Choroid plexus epithelial cell (primary cell): ENCODE measurements at regions not wholly inside any gene's neighbourhood (a gene's known extent, or its start where the extent isn't known, plus 50 kb on each side); places are given as distances from the start of the nearest gene placed in this dataset.
"Not testable (repeated sequence)": the region's sequence is repeated elsewhere in the genome, so short reads cannot be mapped to it uniquely, and the experiment has no call there.

ENCODE experiments used
- DNase-seq: peaks from one replicate; pipeline ENCODE4 v3.0.0-alpha.2; 2010; ENCODE audit warnings: low read depth
- H3K4me3 ChIP-seq: 2 replicates; pipeline ENCODE4 v1.5.1; 2011; ENCODE audit warnings: low read depth, mild to moderate bottlenecking, control low read depth, low read length, moderate library complexity
- TF ChIP-seq, protein P1 (sequence below): conservative IDR thresholded peaks from 2 replicates; pipeline ENCODE4 v1.5.1; 2011; ENCODE audit warnings: low read depth, mild to moderate bottlenecking, control low read depth, inconsistent platforms, low read length, moderate library complexity

GRCh38 chr2:212898011-212898410 is 253.4 kb downstream of the IKZF2 start:
- no peak overlapping the region for H3K4me3 ChIP-seq
- TF ChIP-seq, protein P1, sequence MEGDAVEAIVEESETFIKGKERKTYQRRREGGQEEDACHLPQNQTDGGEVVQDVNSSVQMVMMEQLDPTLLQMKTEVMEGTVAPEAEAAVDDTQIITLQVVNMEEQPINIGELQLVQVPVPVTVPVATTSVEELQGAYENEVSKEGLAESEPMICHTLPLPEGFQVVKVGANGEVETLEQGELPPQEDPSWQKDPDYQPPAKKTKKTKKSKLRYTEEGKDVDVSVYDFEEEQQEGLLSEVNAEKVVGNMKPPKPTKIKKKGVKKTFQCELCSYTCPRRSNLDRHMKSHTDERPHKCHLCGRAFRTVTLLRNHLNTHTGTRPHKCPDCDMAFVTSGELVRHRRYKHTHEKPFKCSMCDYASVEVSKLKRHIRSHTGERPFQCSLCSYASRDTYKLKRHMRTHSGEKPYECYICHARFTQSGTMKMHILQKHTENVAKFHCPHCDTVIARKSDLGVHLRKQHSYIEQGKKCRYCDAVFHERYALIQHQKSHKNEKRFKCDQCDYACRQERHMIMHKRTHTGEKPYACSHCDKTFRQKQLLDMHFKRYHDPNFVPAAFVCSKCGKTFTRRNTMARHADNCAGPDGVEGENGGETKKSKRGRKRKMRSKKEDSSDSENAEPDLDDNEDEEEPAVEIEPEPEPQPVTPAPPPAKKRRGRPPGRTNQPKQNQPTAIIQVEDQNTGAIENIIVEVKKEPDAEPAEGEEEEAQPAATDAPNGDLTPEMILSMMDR = no peak
- DNase-seq = no peak

DNA sequence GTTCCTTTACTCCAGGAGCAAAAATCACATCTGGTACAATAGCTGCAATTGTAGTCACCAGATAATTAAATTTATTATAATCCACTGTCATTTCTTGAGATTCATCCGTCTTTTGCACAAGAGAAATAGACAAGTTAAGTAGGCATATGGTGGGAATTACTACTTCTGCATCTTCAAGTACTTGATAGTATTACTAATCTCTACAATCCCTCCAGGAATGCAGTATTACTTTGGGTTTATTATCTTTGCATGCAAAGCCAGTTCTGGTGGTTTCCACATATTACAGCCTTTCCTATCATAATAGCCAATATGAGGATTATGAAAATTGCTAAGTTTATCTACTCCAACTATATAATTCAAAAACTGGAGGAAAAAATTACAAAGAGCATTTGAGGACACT is 254.1 kb downstream of the IKZF2 start:
- no peak for DNase-seq
- TF ChIP-seq, protein P1 = no peak
- H3K4me3 ChIP-seq = no peak overlapping the region

- DNase-seq = no peak
- TF ChIP-seq, protein P1 = no peak
- H3K4me3 ChIP-seq = no peak overlapping the region
Observed at GRCh38 chr2:212894026-212894425, 257.4 kb downstream of the IKZF2 start.

- TF ChIP-seq, protein P1 = no peak
- H3K4me3 ChIP-seq = no peak overlapping the region
- no peak for DNase-seq
Observed at GRCh38 chr2:212893216-212893615, 258.2 kb downstream of the IKZF2 start.

DNA sequence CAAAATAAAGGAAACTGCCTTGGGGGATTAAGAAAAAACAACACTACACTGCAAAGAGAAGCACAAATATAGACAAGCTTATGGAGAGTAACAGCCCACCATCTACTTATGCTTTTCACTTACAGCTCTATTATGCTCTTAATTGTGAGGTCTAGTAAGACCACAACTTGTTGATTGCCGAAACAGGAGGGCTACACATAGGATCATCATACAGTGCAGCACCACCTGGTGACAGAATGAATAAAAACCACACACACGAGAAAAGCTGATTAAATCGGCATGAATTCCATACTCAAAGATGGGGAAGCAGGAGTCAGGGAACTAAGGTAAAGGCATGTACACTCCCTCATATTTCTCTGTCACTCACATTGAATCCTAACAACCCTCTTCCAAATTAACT is 259.2 kb downstream of the IKZF2 start:
- TF ChIP-seq, protein P1 = peak; percentile 65
- peak; percentile 73 for DNase-seq
- H3K4me3 ChIP-seq = no peak overlapping the region

GRCh38 chr2:212891580-212891979 is 259.8 kb downstream of the IKZF2 start:
- no peak for DNase-seq
- TF ChIP-seq, protein P1 = no peak
- no peak overlapping the region for H3K4me3 ChIP-seq

DNA sequence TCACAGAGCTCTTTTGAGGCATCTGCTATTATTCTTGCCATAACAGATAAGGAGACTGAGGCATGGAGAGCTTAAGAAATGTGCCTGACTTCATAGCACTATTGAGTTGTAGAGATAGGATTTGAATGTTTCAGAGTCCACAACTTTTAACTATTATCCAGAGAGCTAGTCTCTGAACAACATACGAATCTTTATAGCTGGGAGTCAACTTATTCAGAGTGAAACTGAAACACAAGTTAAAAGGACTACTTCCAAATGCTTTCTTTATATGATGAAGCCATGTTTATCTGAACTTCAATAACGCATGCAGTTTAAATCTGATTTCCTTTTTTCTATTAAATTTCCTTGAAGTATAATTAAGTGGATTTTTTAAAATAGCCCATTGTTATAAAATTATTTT is 268.8 kb downstream of the IKZF2 start:
- no peak overlapping the region for H3K4me3 ChIP-seq
- TF ChIP-seq, protein P1 = no peak
- DNase-seq = no peak

DNA sequence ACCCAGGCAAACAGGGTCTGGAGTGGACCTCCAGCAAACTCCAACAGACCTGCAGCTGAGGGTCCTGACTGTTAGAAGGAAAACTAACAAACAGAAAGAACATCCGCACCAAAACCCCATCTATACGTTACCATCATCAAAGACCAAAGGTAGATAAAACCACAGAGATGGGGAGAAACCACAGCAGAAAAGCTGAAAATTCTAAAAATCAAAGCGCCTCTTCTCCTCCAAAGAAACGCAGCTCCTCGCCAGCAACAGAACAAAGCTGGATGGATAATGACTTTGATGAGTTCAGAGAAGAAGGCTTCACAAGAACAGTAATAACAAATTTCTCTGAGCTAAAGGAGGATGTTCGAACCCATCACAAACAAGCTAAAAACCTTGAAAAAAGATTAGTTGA is 274.9 kb downstream of the IKZF2 start:
- not testable (repeated sequence) for H3K4me3 ChIP-seq, DNase-seq

GRCh38 chr2:212875950-212876349 is 275.5 kb downstream of the IKZF2 start:
- not testable (repeated sequence) for H3K4me3 ChIP-seq, DNase-seq
